Kidney (tissue), 13 donors: ENCODE measurements at regions not wholly inside any gene's neighbourhood (a gene's known extent, or its start where the extent isn't known, plus 50 kb on each side); places are given as distances from the start of the nearest gene placed in this dataset.

ENCODE experiments used
- DNase-seq, 5 donors: peaks; one replicate each; pipeline ENCODE4 v3.0.0-alpha.2; 2013 to 2020
- FAIRE-seq: peaks from 2 replicates; lab custom pipeline; 2012; peaks lifted over from hg19 to GRCh38; lab: Jason Lieb, UNC
- H3K27ac ChIP-seq, 2 donors: one replicate each; pipeline ENCODE4 v1.7.0; 2013; ENCODE audit warnings: low read depth in 2 of 2, low read length in 2 of 2, inconsistent platforms in 1 of 2
- H3K27me3 ChIP-seq: one replicate; pipeline ENCODE4 v1.7.1; 2013; ENCODE audit warnings: low read length, inconsistent platforms; ENCODE audit not compliant: control insufficient read depth, insufficient read depth
- H3K36me3 ChIP-seq, 3 donors: one replicate each; pipeline versions ENCODE4 v1.7.0 to v1.7.1; 2013; ENCODE audit warnings: low read length in 3 of 3, control low read depth in 1 of 3, inconsistent platforms in 1 of 3; ENCODE audit not compliant: insufficient read depth in 3 of 3, control insufficient read depth in 2 of 3
- H3K4me1 ChIP-seq, 3 donors: one replicate each; pipeline versions ENCODE4 v1.7.0 to v1.7.1; 2013; ENCODE audit warnings: low read length in 3 of 3, inconsistent platforms in 1 of 3, low read depth in 1 of 3; ENCODE audit not compliant: control insufficient read depth in 2 of 3, insufficient read depth in 2 of 3
- H3K4me3 ChIP-seq, 3 donors: one replicate each; pipeline versions ENCODE4 v1.7.0 to v1.8.1; 2013; ENCODE audit warnings: low read length in 3 of 3, control low read depth in 1 of 3, inconsistent platforms in 1 of 3
- H3K9ac ChIP-seq, 3 donors: one replicate each; pipeline versions ENCODE4 v1.7.0 to v1.7.1; 2013; ENCODE audit warnings: low read length in 3 of 3, control low read depth in 1 of 3, inconsistent platforms in 1 of 3
- H3K9me3 ChIP-seq, 3 donors: one replicate each; pipeline versions ENCODE4 v1.7.0 to v1.7.1; 2013; ENCODE audit warnings: low read length in 3 of 3, control low read depth in 1 of 3, inconsistent platforms in 1 of 3; ENCODE audit not compliant: control insufficient read depth in 2 of 3, insufficient read depth in 1 of 3
- intact Hi-C: fragments of 100-400 bp; cut with DNase I; formaldehyde crosslinking; loops from one replicate; pipeline ENCODE4 v1.11.1; 2022
- TF ChIP-seq, protein P1 (sequence below): IDR thresholded peaks from 3 replicates; pipeline ENCODE4 v1.5.1; 2012; ENCODE audit warnings: mild to moderate bottlenecking, moderate library complexity, borderline replicate concordance; ENCODE audit not compliant: insufficient read depth; ENCODE audit errors: extremely low read depth
- donor health status: control.
- donor health status: control.
- donor health status: control.
- donor health status: control.
- donor health status: control.
- donor health status: DM: yes; HTN: yes; CAD: no.
- donor health status: Normal renal cell carcinoma (clear cell type).

DNA sequence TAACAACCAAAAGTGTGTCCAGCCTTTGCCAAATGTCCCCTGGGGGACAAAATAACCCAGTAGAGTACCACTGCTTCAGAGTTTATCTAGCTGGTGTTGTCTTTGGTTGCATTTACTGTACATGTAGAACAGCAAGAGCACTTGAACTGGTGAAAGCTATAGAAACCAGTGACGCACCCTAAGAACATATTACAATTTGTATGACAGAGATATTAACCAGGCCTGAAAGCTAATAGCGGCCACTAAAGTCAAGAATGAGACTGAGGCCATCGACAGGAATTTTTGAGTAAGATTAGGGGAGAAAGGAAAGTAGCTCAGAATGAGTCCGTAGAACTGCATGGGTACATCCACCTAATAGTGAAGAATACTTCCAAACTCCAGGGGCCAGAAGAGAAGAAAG, 236.2 kb downstream of the MTERF1 start:
- no peaks in the 10 kb centered on the region for H3K27me3 ChIP-seq
- FAIRE-seq (no peak), DNase-seq (no peak)
- H3K9ac ChIP-seq: no peak overlapping the region
- no peaks in the 10 kb centered on the region for H3K4me1 ChIP-seq
- TF ChIP-seq, protein P1, sequence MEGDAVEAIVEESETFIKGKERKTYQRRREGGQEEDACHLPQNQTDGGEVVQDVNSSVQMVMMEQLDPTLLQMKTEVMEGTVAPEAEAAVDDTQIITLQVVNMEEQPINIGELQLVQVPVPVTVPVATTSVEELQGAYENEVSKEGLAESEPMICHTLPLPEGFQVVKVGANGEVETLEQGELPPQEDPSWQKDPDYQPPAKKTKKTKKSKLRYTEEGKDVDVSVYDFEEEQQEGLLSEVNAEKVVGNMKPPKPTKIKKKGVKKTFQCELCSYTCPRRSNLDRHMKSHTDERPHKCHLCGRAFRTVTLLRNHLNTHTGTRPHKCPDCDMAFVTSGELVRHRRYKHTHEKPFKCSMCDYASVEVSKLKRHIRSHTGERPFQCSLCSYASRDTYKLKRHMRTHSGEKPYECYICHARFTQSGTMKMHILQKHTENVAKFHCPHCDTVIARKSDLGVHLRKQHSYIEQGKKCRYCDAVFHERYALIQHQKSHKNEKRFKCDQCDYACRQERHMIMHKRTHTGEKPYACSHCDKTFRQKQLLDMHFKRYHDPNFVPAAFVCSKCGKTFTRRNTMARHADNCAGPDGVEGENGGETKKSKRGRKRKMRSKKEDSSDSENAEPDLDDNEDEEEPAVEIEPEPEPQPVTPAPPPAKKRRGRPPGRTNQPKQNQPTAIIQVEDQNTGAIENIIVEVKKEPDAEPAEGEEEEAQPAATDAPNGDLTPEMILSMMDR: no peak
- no peaks in the 10 kb centered on the region for H3K9me3 ChIP-seq
- H3K4me3 ChIP-seq: no peak overlapping the region
- intact Hi-C loops: no loop called here
- no peak overlapping the region for H3K27ac ChIP-seq
- no peaks in the 10 kb centered on the region for H3K36me3 ChIP-seq

GRCh38 chr7:91645542-91645941, 235.0 kb downstream of the MTERF1 start:
- Histone ChIP-seq H3K4me3 (no peak overlapping the region), H3K36me3 (no peaks in the 10 kb centered on the region), H3K4me1 (no peaks in the 10 kb centered on the region), H3K9ac (no peak overlapping the region), H3K9me3 (no peaks in the 10 kb centered on the region), H3K27ac (no peak overlapping the region), H3K27me3 (no peaks in the 10 kb centered on the region)
- DNase-seq (no peak), FAIRE-seq (no peak)
- intact Hi-C loops: no loop called here
- TF ChIP-seq, protein P1: no peak

DNA sequence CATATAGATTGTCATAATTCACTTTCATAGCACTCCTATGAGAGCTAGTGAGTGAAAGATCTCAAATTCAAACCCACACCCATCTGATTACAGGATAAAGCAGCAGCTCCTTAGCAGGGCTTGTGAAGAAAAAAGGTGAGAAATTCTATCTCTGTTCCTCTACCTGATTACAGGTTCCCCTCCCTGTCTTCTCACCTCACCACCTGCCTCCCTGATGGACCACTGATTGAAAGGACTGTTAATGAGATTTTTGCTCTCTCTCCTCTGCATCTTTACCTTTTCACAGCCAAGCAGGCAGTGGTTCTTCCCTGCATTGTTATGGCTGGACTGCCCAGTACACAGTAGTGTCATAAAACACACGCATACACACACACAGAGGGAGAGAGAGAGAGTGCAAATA, 228.5 kb downstream of the MTERF1 start:
- Histone ChIP-seq H3K4me1 (no peaks in the 10 kb centered on the region), H3K36me3 (no peaks in the 10 kb centered on the region), H3K4me3 (no peak overlapping the region), H3K27ac (no peak overlapping the region), H3K9me3 (no peaks in the 10 kb centered on the region), H3K27me3 (no peaks in the 10 kb centered on the region), H3K9ac (no peak overlapping the region)
- intact Hi-C loops: no loop called here
- no peak for DNase-seq
- TF ChIP-seq, protein P1: no peak
- no peak for FAIRE-seq

GRCh38 chr7:91653286-91653685, 227.2 kb downstream of the MTERF1 start:
- H3K4me3 ChIP-seq: no peak overlapping the region
- H3K9me3 ChIP-seq: no peaks in the 10 kb centered on the region
- no peaks in the 10 kb centered on the region for H3K4me1 ChIP-seq
- TF ChIP-seq, protein P1: no peak
- intact Hi-C loops: no loop called here
- H3K36me3 ChIP-seq: no peaks in the 10 kb centered on the region
- H3K27ac ChIP-seq: no peak overlapping the region
- no peak for FAIRE-seq
- H3K9ac ChIP-seq: no peak overlapping the region
- DNase-seq: peak in 1 of 5 donors; percentile 15
- no peaks in the 10 kb centered on the region for H3K27me3 ChIP-seq
